ENCODE measurements at regions not wholly inside any gene's neighbourhood (a gene's known extent, or its start where the extent isn't known, plus 50 kb on each side); places are given as distances from the start of the nearest gene placed in this dataset.

DNA sequence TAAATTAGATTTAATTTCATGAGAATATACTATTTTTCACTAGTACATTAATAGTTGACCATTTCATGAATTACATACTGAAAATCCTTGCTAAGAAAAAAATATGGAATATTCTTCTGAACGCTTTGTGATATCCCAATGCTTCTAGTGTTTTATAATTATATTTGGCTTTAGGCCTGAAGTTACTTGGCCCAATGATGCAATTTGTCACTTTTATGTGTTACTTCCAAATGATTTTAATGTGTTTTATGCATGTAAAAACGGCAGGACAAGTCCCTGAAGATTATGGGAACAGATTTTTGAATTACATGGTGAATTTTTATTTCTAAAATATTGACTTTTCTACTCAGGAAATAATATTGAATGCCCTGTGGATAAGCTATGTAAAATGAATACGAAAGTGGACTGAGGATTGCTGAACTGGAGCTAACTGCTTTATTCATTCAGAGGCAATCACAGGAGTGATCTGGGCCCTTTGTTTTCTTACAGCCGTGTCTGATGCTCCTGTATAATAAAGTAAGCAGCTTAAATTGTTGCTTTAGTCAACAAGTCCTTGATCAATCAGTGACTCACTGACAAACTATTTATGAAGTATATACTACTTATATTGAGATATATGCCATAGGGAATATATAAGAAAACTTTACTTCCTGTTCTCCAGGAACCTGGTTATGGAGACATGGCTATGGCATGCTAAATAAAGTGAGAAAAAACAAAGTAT is 543.0 kb upstream of the RGS18 start:
- Histone ChIP-seq H3K27me3 (replicated peaks in 2 of 5; ENCODE audit: control insufficient read depth in 4 of 5, insufficient read depth in 5 of 5, low read length in 4 of 5) (no peaks in the 10 kb centered on the region), H3K4me1 (ENCODE audit: control extremely low read depth in 1 of 4, control insufficient read depth in 4 of 4, insufficient read depth in 4 of 4, low read length in 3 of 4) (no peaks in the 10 kb centered on the region), H3K27ac (ENCODE audit: insufficient read depth in 1 of 2, low read depth in 1 of 2, low read length in 2 of 2, poor library complexity in 1 of 2, severe bottlenecking in 2 of 2) (no peak overlapping the region), H3K36me3 (ENCODE audit: control insufficient read depth in 4 of 4, insufficient read depth in 4 of 4, low read length in 3 of 4) (no peaks in the 10 kb centered on the region), H3K9me3 (ENCODE audit: control extremely low read depth in 1 of 5, control insufficient read depth in 4 of 5, insufficient read depth in 2 of 5, low read depth in 1 of 5, low read length in 4 of 5) (no peaks in the 10 kb centered on the region), H3K4me3 (ENCODE audit: control insufficient read depth in 1 of 7, extremely low read depth in 1 of 7, insufficient read depth in 4 of 7, low read depth in 2 of 7, low read length in 6 of 7) (no peak overlapping the region)
- WGBS (ENCODE audit: insufficient coverage), result 71% methylated on average over 1 of the region's 4 CpGs
- DNase-seq, result no peak
- ChIA-PET POLR2A (no interaction called here), CTCF (no interaction called here)

DNA sequence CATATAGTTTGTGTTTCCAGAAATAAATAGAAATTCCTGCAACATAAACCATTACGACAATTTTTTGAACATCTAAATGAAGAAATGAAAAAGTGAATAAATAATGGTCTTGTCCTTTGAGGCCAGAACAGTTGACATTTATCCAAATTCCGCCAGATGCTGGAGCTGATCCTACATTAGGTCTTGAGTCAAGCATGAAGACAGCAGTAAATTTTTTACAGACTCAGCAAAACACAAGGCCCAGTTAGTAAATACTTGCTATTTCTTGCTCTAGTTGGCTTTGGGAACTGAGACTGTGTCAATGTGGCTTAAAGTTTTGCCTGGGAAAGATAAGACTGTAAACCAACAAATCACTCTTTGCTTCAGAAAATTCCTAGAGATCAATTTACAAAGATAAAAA is 540.1 kb upstream of the RGS18 start:
- DNase-seq, result no peak
- WGBS (ENCODE audit: insufficient coverage), result 100% methylated on average over 1 of the region's 2 CpGs
- no peak overlapping the region for H3K27ac ChIP-seq (ENCODE audit: insufficient read depth in 1 of 2, low read depth in 1 of 2, low read length in 2 of 2, poor library complexity in 1 of 2, severe bottlenecking in 2 of 2)
- no peaks in the 10 kb centered on the region for H3K4me1 ChIP-seq (ENCODE audit: control extremely low read depth in 1 of 4, control insufficient read depth in 4 of 4, insufficient read depth in 4 of 4, low read length in 3 of 4)
- no peak overlapping the region for H3K4me3 ChIP-seq (ENCODE audit: control insufficient read depth in 1 of 7, extremely low read depth in 1 of 7, insufficient read depth in 4 of 7, low read depth in 2 of 7, low read length in 6 of 7)
- no peaks in the 10 kb centered on the region for H3K36me3 ChIP-seq (ENCODE audit: control insufficient read depth in 4 of 4, insufficient read depth in 4 of 4, low read length in 3 of 4)
- H3K9me3 ChIP-seq (ENCODE audit: control extremely low read depth in 1 of 5, control insufficient read depth in 4 of 5, insufficient read depth in 2 of 5, low read depth in 1 of 5, low read length in 4 of 5), result no peaks in the 10 kb centered on the region
- H3K27me3 ChIP-seq (replicated peaks in 2 of 5; ENCODE audit: control insufficient read depth in 4 of 5, insufficient read depth in 5 of 5, low read length in 4 of 5), result no peaks in the 10 kb centered on the region
- ChIA-PET POLR2A (no interaction called here), CTCF (no interaction called here)

DNA sequence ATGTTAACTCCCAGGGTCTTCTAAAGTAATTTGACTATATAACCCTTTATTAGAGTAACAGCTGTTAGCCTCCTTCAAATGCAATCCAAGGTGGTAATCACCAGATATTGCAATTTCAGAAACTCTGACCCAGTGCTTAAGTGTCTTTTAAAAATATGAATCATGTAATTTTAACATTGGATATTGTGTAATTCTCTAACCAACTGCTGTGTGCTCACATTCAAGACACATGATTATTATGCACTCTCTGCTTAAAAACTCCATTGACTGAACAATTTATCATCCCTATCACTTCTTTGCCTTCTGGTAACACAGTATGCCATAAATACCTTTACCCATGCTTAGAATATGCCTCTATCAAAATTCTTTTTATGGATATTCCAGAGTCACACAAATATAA is 537.4 kb upstream of the RGS18 start:
- H3K4me3 ChIP-seq (ENCODE audit: control insufficient read depth in 1 of 7, extremely low read depth in 1 of 7, insufficient read depth in 4 of 7, low read depth in 2 of 7, low read length in 6 of 7), result no peak overlapping the region
- DNase-seq, result no peak
- no peak overlapping the region for H3K27ac ChIP-seq (ENCODE audit: insufficient read depth in 1 of 2, low read depth in 1 of 2, low read length in 2 of 2, poor library complexity in 1 of 2, severe bottlenecking in 2 of 2)
- no peaks in the 10 kb centered on the region for H3K9me3 ChIP-seq (ENCODE audit: control extremely low read depth in 1 of 5, control insufficient read depth in 4 of 5, insufficient read depth in 2 of 5, low read depth in 1 of 5, low read length in 4 of 5)
- H3K27me3 ChIP-seq (replicated peaks in 2 of 5; ENCODE audit: control insufficient read depth in 4 of 5, insufficient read depth in 5 of 5, low read length in 4 of 5), result no peaks in the 10 kb centered on the region
- ChIA-PET CTCF (no interaction called here), POLR2A (no interaction called here)
- H3K36me3 ChIP-seq (ENCODE audit: control insufficient read depth in 4 of 4, insufficient read depth in 4 of 4, low read length in 3 of 4), result no peaks in the 10 kb centered on the region
- H3K4me1 ChIP-seq (ENCODE audit: control extremely low read depth in 1 of 4, control insufficient read depth in 4 of 4, insufficient read depth in 4 of 4, low read length in 3 of 4), result no peaks in the 10 kb centered on the region

DNA sequence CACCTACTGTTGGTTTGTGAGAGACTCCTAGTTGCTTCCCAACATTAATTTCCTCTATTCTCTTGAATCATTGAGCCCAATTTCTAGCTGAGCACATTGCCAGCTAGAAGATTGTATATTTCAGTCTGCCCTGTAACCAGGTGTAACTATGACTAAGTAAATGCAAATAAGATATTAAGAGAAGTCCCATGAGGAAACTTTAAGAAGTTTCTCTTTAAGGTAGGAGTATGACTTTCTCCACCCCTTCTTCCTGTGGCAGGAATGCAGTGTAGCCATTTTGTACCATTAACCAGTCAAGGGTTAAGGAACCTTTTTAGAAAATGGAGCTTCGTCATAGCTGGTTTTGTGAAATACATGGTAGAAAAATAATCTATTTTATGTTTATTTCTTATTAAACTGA is 534.2 kb upstream of the RGS18 start:
- Histone ChIP-seq H3K36me3 (ENCODE audit: control insufficient read depth in 4 of 4, insufficient read depth in 4 of 4, low read length in 3 of 4) (no peaks in the 10 kb centered on the region), H3K27ac (ENCODE audit: insufficient read depth in 1 of 2, low read depth in 1 of 2, low read length in 2 of 2, poor library complexity in 1 of 2, severe bottlenecking in 2 of 2) (no peak overlapping the region), H3K4me3 (ENCODE audit: control insufficient read depth in 1 of 7, extremely low read depth in 1 of 7, insufficient read depth in 4 of 7, low read depth in 2 of 7, low read length in 6 of 7) (no peak overlapping the region), H3K9me3 (ENCODE audit: control extremely low read depth in 1 of 5, control insufficient read depth in 4 of 5, insufficient read depth in 2 of 5, low read depth in 1 of 5, low read length in 4 of 5) (no peaks in the 10 kb centered on the region), H3K4me1 (ENCODE audit: control extremely low read depth in 1 of 4, control insufficient read depth in 4 of 4, insufficient read depth in 4 of 4, low read length in 3 of 4) (no peaks in the 10 kb centered on the region), H3K27me3 (replicated peaks in 2 of 5; ENCODE audit: control insufficient read depth in 4 of 5, insufficient read depth in 5 of 5, low read length in 4 of 5) (no peaks in the 10 kb centered on the region)
- DNase-seq, result no peak
- no CpG with 5 or more reads among the region's 1 CpG for WGBS (ENCODE audit: insufficient coverage)
- CTCF ChIA-PET, result no interaction called here
- POLR2A ChIA-PET, result no interaction called here

DNA sequence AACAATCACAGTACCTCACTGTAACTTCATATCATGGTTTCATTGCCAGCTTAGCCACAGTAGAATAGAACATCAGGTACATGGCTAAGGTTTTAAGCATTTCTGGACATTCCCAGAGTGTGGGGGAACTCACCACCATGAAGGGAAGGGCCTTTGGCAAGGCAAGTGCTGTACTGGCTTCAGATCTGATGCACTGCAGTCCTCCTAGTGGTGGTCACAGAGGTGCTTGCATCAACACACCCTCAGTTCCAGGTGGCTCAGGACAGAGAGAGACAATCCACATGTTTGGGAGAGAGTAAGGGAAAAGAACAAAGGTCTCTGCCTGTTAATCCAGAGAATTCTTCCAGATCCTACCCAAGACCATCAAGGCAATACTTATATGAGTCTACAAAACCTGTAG is 528.4 kb upstream of the RGS18 start:
- H3K4me3 ChIP-seq (ENCODE audit: control insufficient read depth in 1 of 7, extremely low read depth in 1 of 7, insufficient read depth in 4 of 7, low read depth in 2 of 7, low read length in 6 of 7), result no peak overlapping the region
- no peaks in the 10 kb centered on the region for H3K27me3 ChIP-seq (replicated peaks in 2 of 5; ENCODE audit: control insufficient read depth in 4 of 5, insufficient read depth in 5 of 5, low read length in 4 of 5)
- no peak for DNase-seq
- H3K9me3 ChIP-seq (ENCODE audit: control extremely low read depth in 1 of 5, control insufficient read depth in 4 of 5, insufficient read depth in 2 of 5, low read depth in 1 of 5, low read length in 4 of 5), result no peaks in the 10 kb centered on the region
- no peaks in the 10 kb centered on the region for H3K36me3 ChIP-seq (ENCODE audit: control insufficient read depth in 4 of 4, insufficient read depth in 4 of 4, low read length in 3 of 4)
- CTCF ChIA-PET, result no interaction called here
- no peak overlapping the region for H3K27ac ChIP-seq (ENCODE audit: insufficient read depth in 1 of 2, low read depth in 1 of 2, low read length in 2 of 2, poor library complexity in 1 of 2, severe bottlenecking in 2 of 2)
- POLR2A ChIA-PET, result no interaction called here
- H3K4me1 ChIP-seq (ENCODE audit: control extremely low read depth in 1 of 4, control insufficient read depth in 4 of 4, insufficient read depth in 4 of 4, low read length in 3 of 4), result no peaks in the 10 kb centered on the region

DNA sequence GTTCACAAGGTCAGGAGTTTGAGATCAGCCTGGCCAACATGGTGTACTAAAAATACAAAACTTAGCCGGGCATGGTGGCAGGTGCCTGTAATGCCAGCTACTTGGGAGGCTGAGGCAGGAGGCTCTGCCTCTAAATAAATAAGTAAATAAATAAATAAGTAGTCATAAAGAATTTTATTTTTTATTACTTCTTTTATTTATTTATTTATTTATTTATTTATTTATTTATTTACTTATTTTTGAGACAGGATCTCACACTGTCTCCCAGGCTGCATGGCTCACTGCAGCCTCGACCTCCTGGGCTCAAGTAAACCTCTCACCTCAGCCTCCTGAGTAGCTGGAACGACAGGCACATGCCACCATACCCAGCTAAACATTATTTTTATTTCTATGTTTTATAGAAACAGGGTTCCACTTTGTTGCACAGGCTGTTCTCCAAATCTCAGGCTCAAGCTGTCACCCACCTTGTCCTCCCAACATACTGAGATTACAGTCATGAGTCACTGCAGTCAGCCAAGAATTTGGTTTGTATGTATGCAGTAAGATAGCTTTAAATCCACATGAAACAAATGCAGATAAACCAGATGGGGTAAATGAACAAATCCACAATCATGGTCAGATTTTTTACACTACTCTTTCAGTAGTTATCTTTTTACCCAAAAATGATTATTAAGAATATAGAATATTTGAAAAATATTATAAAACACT is 523.3 kb upstream of the RGS18 start:
- no peak for DNase-seq
- CTCF ChIA-PET, result interaction anchor here (1.3 kb wide), 1 partner anchor 10 kb away, joined by 3 read pairs; no protein-coding TSS in a partner anchor
- Histone ChIP-seq H3K27ac (ENCODE audit: insufficient read depth in 1 of 2, low read depth in 1 of 2, low read length in 2 of 2, poor library complexity in 1 of 2, severe bottlenecking in 2 of 2) (no peak overlapping the region), H3K4me3 (ENCODE audit: control insufficient read depth in 1 of 7, extremely low read depth in 1 of 7, insufficient read depth in 4 of 7, low read depth in 2 of 7, low read length in 6 of 7) (no peak overlapping the region), H3K36me3 (ENCODE audit: control insufficient read depth in 4 of 4, insufficient read depth in 4 of 4, low read length in 3 of 4) (no peaks in the 10 kb centered on the region), H3K9me3 (ENCODE audit: control extremely low read depth in 1 of 5, control insufficient read depth in 4 of 5, insufficient read depth in 2 of 5, low read depth in 1 of 5, low read length in 4 of 5) (no peaks in the 10 kb centered on the region), H3K27me3 (replicated peaks in 2 of 5; ENCODE audit: control insufficient read depth in 4 of 5, insufficient read depth in 5 of 5, low read length in 4 of 5) (no peaks in the 10 kb centered on the region), H3K4me1 (ENCODE audit: control extremely low read depth in 1 of 4, control insufficient read depth in 4 of 4, insufficient read depth in 4 of 4, low read length in 3 of 4) (no peaks in the 10 kb centered on the region)
- WGBS (ENCODE audit: insufficient coverage), result no CpG with 5 or more reads among the region's 3 CpGs
- POLR2A ChIA-PET, result no interaction called here

DNA sequence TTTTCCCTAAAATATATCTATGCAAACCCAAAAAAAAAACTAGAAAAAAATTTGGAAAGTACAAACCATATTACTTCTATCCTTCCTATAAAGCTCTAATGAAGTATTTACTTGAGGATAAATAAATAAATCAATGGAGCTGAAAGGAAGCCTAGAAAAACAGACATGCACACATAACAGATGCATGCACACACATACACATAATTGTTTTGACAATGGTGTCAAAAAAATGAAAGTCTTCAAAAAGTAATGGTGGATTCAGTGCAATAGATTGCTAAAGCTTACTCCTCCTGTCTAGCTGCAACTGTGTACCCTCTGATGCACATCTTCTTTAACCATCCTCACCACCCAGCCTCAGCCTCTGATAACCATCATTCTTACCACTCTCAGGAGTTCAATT is 521.9 kb upstream of the RGS18 start:
- POLR2A ChIA-PET, result no interaction called here
- H3K9me3 ChIP-seq (ENCODE audit: control extremely low read depth in 1 of 5, control insufficient read depth in 4 of 5, insufficient read depth in 2 of 5, low read depth in 1 of 5, low read length in 4 of 5), result no peaks in the 10 kb centered on the region
- no peak for DNase-seq
- no peaks in the 10 kb centered on the region for H3K4me1 ChIP-seq (ENCODE audit: control extremely low read depth in 1 of 4, control insufficient read depth in 4 of 4, insufficient read depth in 4 of 4, low read length in 3 of 4)
- H3K27ac ChIP-seq (ENCODE audit: insufficient read depth in 1 of 2, low read depth in 1 of 2, low read length in 2 of 2, poor library complexity in 1 of 2, severe bottlenecking in 2 of 2), result no peak overlapping the region
- no peak overlapping the region for H3K4me3 ChIP-seq (ENCODE audit: control insufficient read depth in 1 of 7, extremely low read depth in 1 of 7, insufficient read depth in 4 of 7, low read depth in 2 of 7, low read length in 6 of 7)
- no peaks in the 10 kb centered on the region for H3K27me3 ChIP-seq (replicated peaks in 2 of 5; ENCODE audit: control insufficient read depth in 4 of 5, insufficient read depth in 5 of 5, low read length in 4 of 5)
- CTCF ChIA-PET, result no interaction called here
- H3K36me3 ChIP-seq (ENCODE audit: control insufficient read depth in 4 of 4, insufficient read depth in 4 of 4, low read length in 3 of 4), result no peaks in the 10 kb centered on the region
